Loucy (cell line): ENCODE measurements at regions not wholly inside any gene's neighbourhood (a gene's known extent, or its start where the extent isn't known, plus 50 kb on each side); places are given as distances from the start of the nearest gene placed in this dataset.

ENCODE experiments used
- CTCF ChIP-seq: fragments of 200-600 bp; sonication (generic); conservative IDR thresholded peaks from 2 replicates; pipeline ENCODE4 v1.5.1; 2014; ENCODE audit warnings: mild to moderate bottlenecking, antibody characterized with exemption, low read length
- EZH2phosphoT487 ChIP-seq: fragments of 200-600 bp; IDR thresholded peaks from 2 replicates; pipeline ENCODE4 v1.6.1; 2018; ENCODE audit warnings: antibody characterized with exemption, mild to moderate bottlenecking, moderate library complexity, borderline replicate concordance

GRCh38 chr21:19603011-19603593 lies 1199.5 kb upstream of the TMPRSS15 start:
- TF ChIP-seq CTCF, result no peak
- no peak for TF ChIP-seq EZH2phosphoT487
